DOHH2 (cell line): ENCODE measurements at regions not wholly inside any gene's neighbourhood (a gene's known extent, or its start where the extent isn't known, plus 50 kb on each side); places are given as distances from the start of the nearest gene placed in this dataset.

ENCODE experiments used
- CTCF ChIP-seq: fragments of 200-600 bp; sonication (generic); IDR thresholded peaks from one replicate; pipeline ENCODE4 v1.5.1; 2014; ENCODE audit warnings: antibody characterized with exemption, mild to moderate bottlenecking, low read depth, low read length; ENCODE audit not compliant: poor library complexity, severe bottlenecking
- EZH2phosphoT487 ChIP-seq: fragments of 200-600 bp; sonication (generic); IDR thresholded peaks from 2 replicates; pipeline ENCODE4 v1.6.1; 2017; ENCODE audit warnings: borderline replicate concordance, mild to moderate bottlenecking, antibody characterized with exemption, low read length, moderate library complexity, mixed read lengths

GRCh38 chr12:78308701-78309100 is 478.0 kb downstream of the NAV3 start:
- TF ChIP-seq CTCF (no peak), EZH2phosphoT487 (no peak)
